HCT116 (cell line): ENCODE measurements at regions not wholly inside any gene's neighbourhood (a gene's known extent, or its start where the extent isn't known, plus 50 kb on each side); places are given as distances from the start of the nearest gene placed in this dataset.

ENCODE experiments used
- ATAC-seq: fragments of 200-7000 bp; cut with Tn5 transposase; 2 replicates; pipeline ENCODE4 v1.9.1; 2020; ENCODE audit warnings: mild to moderate bottlenecking, moderate library complexity
- BruUV-seq: library from RNA; stranded (reverse); fragments of 400-500 nt; replicated peaks from 2 replicates; lab custom pipeline; 2021; lab: Mats Ljungman, UMichigan
- CTCF ChIA-PET: fragments of 300-600 bp; sonication (Branson Sonifier 250); formaldehyde crosslinking; loops from one replicate; lab custom pipeline; 2021; ENCODE audit warnings: antibody characterized with exemption; lab: Charles Lee
- POLR2A ChIA-PET: fragments of 300-600, 350-600 bp; sonication (Branson Sonifier 250); formaldehyde crosslinking; loops from one replicate; lab custom pipeline; 2021; ENCODE audit warnings: antibody characterized with exemption; lab: Charles Lee
- RAD21 ChIA-PET, 2 experiments: fragments of 300-600 bp; sonication (Branson Sonifier 250); formaldehyde crosslinking; loops; one replicate each; lab custom pipeline; 2023; ENCODE audit warnings: low total read pairs in 2 of 2; ENCODE audit not compliant: uncharacterized antibody in 2 of 2, unreplicated experiment in 2 of 2, low non-redundant PET in 1 of 2; lab: Charles Lee
- DNase-seq: peaks from one replicate; pipeline ENCODE4 v3.0.0-alpha.2; 2010; ENCODE audit warnings: low read depth, low spot score
- H2AFZ ChIP-seq: fragments of 200-600 bp; shearing (Covaris generic), sonication (generic); 2 replicates; pipeline ENCODE4 v1.6.1; 2017; ENCODE audit warnings: low read depth, mixed run types, mixed read lengths, antibody characterized with exemption, low read length; ENCODE audit not compliant: poor library complexity, severe bottlenecking
- H3K27ac ChIP-seq: 2 replicates; pipeline ENCODE4 v1.5.1; 2012; ENCODE audit warnings: low read depth, low read length
- H3K27me3 ChIP-seq: fragments of 200-600 bp; sonication (generic); 2 replicates; pipeline ENCODE4 v1.6.1; 2016; ENCODE audit warnings: mixed run types, low read length, mixed read lengths; ENCODE audit not compliant: insufficient read depth
- H3K36me3 ChIP-seq, 2 experiments: fragments of 200-500 bp in 1 of 2; fragments of 200-600 bp in 1 of 2; sonication (Bioruptor generic) in 1 of 2; sonication (generic) in 1 of 2; 2 replicates each; pipeline versions ENCODE4 v1.5.1 to v1.6.1; 2014 to 2016; ENCODE audit warnings: low read length in 2 of 2, inconsistent platforms in 1 of 2, mixed read lengths in 1 of 2, mixed run types in 1 of 2; ENCODE audit not compliant: insufficient read depth in 2 of 2, control insufficient read depth in 1 of 2
- H3K4me1 ChIP-seq, 2 experiments: fragments of 200-600 bp in 1 of 2; sonication (generic) in 1 of 2; 2 replicates each; pipeline versions ENCODE4 v1.5.1 to v1.6.1; 2012 to 2017; ENCODE audit warnings: low read length in 2 of 2, inconsistent platforms in 1 of 2, mild to moderate bottlenecking in 1 of 2, mixed read lengths in 1 of 2, mixed run types in 1 of 2, moderate library complexity in 1 of 2; ENCODE audit not compliant: insufficient read depth in 2 of 2, control insufficient read depth in 1 of 2
- H3K4me2 ChIP-seq: fragments of 200-600 bp; sonication (generic); 2 replicates; pipeline ENCODE4 v1.6.1; 2017; ENCODE audit warnings: mixed run types, low read length, mixed read lengths
- H3K4me3 ChIP-seq, 2 experiments: fragments of 200-600 bp in 1 of 2; sonication (generic) in 1 of 2; replicated peaks in 1 of 2; 2 replicates each; pipeline ENCODE4 v1.5.1; 2011 to 2016; ENCODE audit warnings: low read length in 2 of 2, control low read depth in 1 of 2, low read depth in 1 of 2, mild to moderate bottlenecking in 1 of 2, mixed read lengths in 1 of 2, mixed run types in 1 of 2
- H3K79me2 ChIP-seq: fragments of 200-600 bp; sonication (generic); 2 replicates; pipeline ENCODE4 v1.6.1; 2017; ENCODE audit warnings: mild to moderate bottlenecking, mixed run types, low read length, moderate library complexity, mixed read lengths; ENCODE audit not compliant: insufficient read depth
- H3K9ac ChIP-seq: fragments of 200-600 bp; sonication (generic); 2 replicates; pipeline ENCODE4 v1.6.1; 2016; ENCODE audit warnings: low read length, mixed read lengths
- H3K9me2 ChIP-seq: fragments of 200-600 bp; sonication (generic), shearing (Covaris generic); 2 replicates; pipeline ENCODE4 v1.6.1; 2017; ENCODE audit warnings: mixed run types, mild to moderate bottlenecking, moderate library complexity; ENCODE audit not compliant: insufficient read depth
- H3K9me3 ChIP-seq, 2 experiments: fragments of 200-500 bp in 1 of 2; fragments of 200-600 bp in 1 of 2; sonication (Bioruptor generic) in 1 of 2; sonication (generic) in 1 of 2; 2 replicates each; pipeline ENCODE4 v1.6.1; 2014 to 2017; ENCODE audit warnings: low read length in 2 of 2, mixed read lengths in 2 of 2, inconsistent platforms in 1 of 2, low read depth in 1 of 2, mild to moderate bottlenecking in 1 of 2, mixed run types in 1 of 2, moderate library complexity in 1 of 2; ENCODE audit not compliant: control insufficient read depth in 1 of 2, insufficient read depth in 1 of 2
- H4K20me1 ChIP-seq: fragments of 200-600 bp; sonication (generic), shearing (Covaris generic); 2 replicates; pipeline ENCODE4 v1.6.1; 2017; ENCODE audit warnings: mixed run types, mild to moderate bottlenecking, moderate library complexity; ENCODE audit not compliant: insufficient read depth
- ATF3 ChIP-seq: IDR thresholded peaks from 2 replicates; pipeline ENCODE4 v1.6.1; 2012
- CBX3 ChIP-seq: IDR thresholded peaks from 2 replicates; pipeline ENCODE4 v1.6.1; 2012; ENCODE audit warnings: low read depth
- EGR1 ChIP-seq: IDR thresholded peaks from 2 replicates; pipeline ENCODE4 v1.6.1; 2012; ENCODE audit warnings: low read depth
- FOSL1 ChIP-seq: IDR thresholded peaks from 2 replicates; pipeline ENCODE4 v1.6.1; 2012; ENCODE audit warnings: low read depth
- POLR2AphosphoS5 ChIP-seq: IDR thresholded peaks from 2 replicates; pipeline ENCODE4 v1.6.1; 2011; ENCODE audit warnings: mild to moderate bottlenecking, low read depth, low read length, moderate library complexity
- RAD21 ChIP-seq: IDR thresholded peaks from 2 replicates; pipeline ENCODE4 v1.6.1; 2012; ENCODE audit warnings: low read depth, mild to moderate bottlenecking
- TCF7L2 ChIP-seq: IDR thresholded peaks from 2 replicates; pipeline ENCODE4 v1.7.0; 2011; ENCODE audit warnings: borderline replicate concordance, inconsistent platforms; ENCODE audit not compliant: insufficient read depth, insufficient read length; ENCODE audit errors: extremely low read depth
- YY1 ChIP-seq: IDR thresholded peaks from 2 replicates; pipeline ENCODE4 v1.6.1; 2011; ENCODE audit warnings: low read length, low read depth, moderate library complexity, mild to moderate bottlenecking; ENCODE audit not compliant: insufficient replicate concordance; ENCODE audit errors: extremely low read depth
- intact Hi-C: fragments of 100-400 bp; cut with micrococcal nuclease; formaldehyde crosslinking; loops from 2 replicates; pipeline ENCODE4 v1.10.0; 2022

- Histone ChIP-seq H3K4me1 (no peaks in the 10 kb centered on the region), H3K4me3 (no peak overlapping the region), H3K9me2 (no peaks in the 10 kb centered on the region), H2AFZ (no peak overlapping the region), H3K9ac (no peak overlapping the region), H3K36me3 (no peaks in the 10 kb centered on the region), H3K9me3 (no peaks in the 10 kb centered on the region), H4K20me1 (no peaks in the 10 kb centered on the region), H3K4me2 (no peak overlapping the region), H3K27me3 (no peaks in the 10 kb centered on the region), H3K79me2 (no peaks in the 10 kb centered on the region)
- DNase-seq: no peak
- BruUV-seq: no TSS peak
- intact Hi-C loops: no loop called here
- ChIA-PET POLR2A (no interaction called here), RAD21 (no interaction called here)
- TF ChIP-seq EGR1: no peak
- no peak for TF ChIP-seq TCF7L2
- TF ChIP-seq FOSL1: no peak
- TF ChIP-seq YY1: no peak
- TF ChIP-seq, all 23 proteins: peak for 0
- no peak overlapping the region for H3K27ac ChIP-seq
- ATAC-seq: no peak
- CTCF ChIA-PET: no interaction called here
Measured at GRCh38 chr4:129488427-129488826, 392.5 kb downstream of the C4orf33 start.

- DNase-seq: no peak
- no peaks in the 10 kb centered on the region for H3K9me3 ChIP-seq
- ATAC-seq: no peak
- H3K36me3 ChIP-seq: no peaks in the 10 kb centered on the region
- ChIA-PET POLR2A (no interaction called here), CTCF (no interaction called here)
- no peak overlapping the region for H3K4me2 ChIP-seq
- no peak overlapping the region for H3K9ac ChIP-seq
- H3K9me2 ChIP-seq: no peaks in the 10 kb centered on the region
- H3K27me3 ChIP-seq: no peaks in the 10 kb centered on the region
- TF ChIP-seq CBX3 (no peak), ATF3 (no peak), RAD21 (no peak), POLR2AphosphoS5 (no peak)
- TF ChIP-seq, all 23 proteins: peak for 0
- Histone ChIP-seq H2AFZ (no peak overlapping the region), H3K27ac (no peak overlapping the region), H4K20me1 (no peaks in the 10 kb centered on the region), H3K4me1 (no peaks in the 10 kb centered on the region), H3K4me3 (no peak overlapping the region), H3K79me2 (no peaks in the 10 kb centered on the region)
- no TSS peak for BruUV-seq
- RAD21 ChIA-PET: no interaction called here
- intact Hi-C loops: no loop called here
Measured at GRCh38 chr4:129490516-129490915, 394.6 kb downstream of the C4orf33 start.
